Right lobe of liver (tissue), 4 donors: ENCODE measurements at regions not wholly inside any gene's neighbourhood (a gene's known extent, or its start where the extent isn't known, plus 50 kb on each side); places are given as distances from the start of the nearest gene placed in this dataset.

ENCODE experiments used
- CTCF ChIP-seq, 4 donors: fragments of 200-600 bp in 3 of 4; fragments of 450-650 bp in 1 of 4; IDR thresholded peaks; one replicate each; pipeline versions ENCODE4 v1.5.1 to v1.8.0; 2016 to 2022; ENCODE audit warnings: antibody characterized with exemption in 4 of 4, mild to moderate bottlenecking in 2 of 4
- POLR2A ChIP-seq: fragments of 450-650 bp; IDR thresholded peaks from one replicate; pipeline ENCODE4 v1.6.1; 2017; ENCODE audit warnings: antibody characterized with exemption, mild to moderate bottlenecking
- donor health status: DM: no; HTN: no; CAD: no.
- donor health status: DM: no; HTN: no; CAD: no.
- donor health status: DM: no; HTN: yes; CAD: no.

- TF ChIP-seq CTCF (IDR thresholded peaks at IDR 0.05) (no peak), POLR2A (no peak)
Measured at GRCh38 chr17:72244494-72244893, 123.7 kb downstream of the SOX9 start.
